HG02759 (cell line): ENCODE measurements at regions not wholly inside any gene's neighbourhood (a gene's known extent, or its start where the extent isn't known, plus 50 kb on each side); places are given as distances from the start of the nearest gene placed in this dataset.
"Not testable (repeated sequence)": the region's sequence is repeated elsewhere in the genome, so short reads cannot be mapped to it uniquely, and the experiment has no call there.

Experiments used
- ATAC-seq: cut with Tn5 transposase; IDR thresholded peaks from one replicate; pipeline ENCODE4 v1.9.1; 2021; ENCODE audit warnings: mild to moderate bottlenecking, moderate library complexity; ENCODE audit not compliant: unreplicated experiment

GRCh38 chr1:182172699-182173098 is 111.2 kb upstream of the ZNF648 start:
- ATAC-seq: no peak

GRCh38 chr1:182170891-182171461 is 109.5 kb upstream of the ZNF648 start:
- ATAC-seq: no peak

GRCh38 chr1:182169203-182169602 is 107.7 kb upstream of the ZNF648 start:
- ATAC-seq: no peak

GRCh38 chr1:182166750-182167149 is 105.2 kb upstream of the ZNF648 start:
- ATAC-seq: no peak

- no peak for ATAC-seq
Observed at GRCh38 chr1:182166321-182166720, 104.8 kb upstream of the ZNF648 start.

GRCh38 chr1:182164273-182164672 is 102.8 kb upstream of the ZNF648 start:
- no peak for ATAC-seq

- ATAC-seq: no peak
Observed at GRCh38 chr1:182163821-182164223, 102.3 kb upstream of the ZNF648 start.

GRCh38 chr1:182159443-182159842 is 97.9 kb upstream of the ZNF648 start:
- ATAC-seq: no peak

- no peak for ATAC-seq
Observed at GRCh38 chr1:182157187-182157586, 95.7 kb upstream of the ZNF648 start.

- ATAC-seq: not testable (repeated sequence)
Observed at GRCh38 chr1:182154425-182154824, 92.9 kb upstream of the ZNF648 start.

- no peak for ATAC-seq
Observed at GRCh38 chr1:182149411-182149965, 88.0 kb upstream of the ZNF648 start.

GRCh38 chr1:182147951-182148350 is 86.4 kb upstream of the ZNF648 start:
- no peak for ATAC-seq

- peak; percentile 87 for ATAC-seq
Observed at GRCh38 chr1:182147136-182147820, 85.8 kb upstream of the ZNF648 start.

GRCh38 chr1:182146286-182146685 is 84.8 kb upstream of the ZNF648 start:
- ATAC-seq: no peak

- no peak for ATAC-seq
Observed at GRCh38 chr1:182145441-182145840, 83.9 kb upstream of the ZNF648 start.

GRCh38 chr1:182144646-182145030 is 83.1 kb upstream of the ZNF648 start:
- ATAC-seq: no peak

GRCh38 chr1:182143825-182144645 is 82.5 kb upstream of the ZNF648 start:
- ATAC-seq: no peak

- peak; percentile 45 for ATAC-seq
Observed at GRCh38 chr1:182143154-182143657, 81.7 kb upstream of the ZNF648 start.

GRCh38 chr1:182142621-182143020 is 81.1 kb upstream of the ZNF648 start:
- ATAC-seq: no peak

GRCh38 chr1:182141040-182141439 is 79.5 kb upstream of the ZNF648 start:
- no peak for ATAC-seq

GRCh38 chr1:182139496-182139895 is 78.0 kb upstream of the ZNF648 start:
- no peak for ATAC-seq
